DND-41 (cell line): ENCODE measurements at regions not wholly inside any gene's neighbourhood (a gene's known extent, or its start where the extent isn't known, plus 50 kb on each side); places are given as distances from the start of the nearest gene placed in this dataset.

ENCODE experiments used
- EZH2 ChIP-seq: IDR thresholded peaks from 3 replicates; pipeline ENCODE4 v1.6.1; 2012; ENCODE audit warnings: borderline replicate concordance, low read depth, mild to moderate bottlenecking, moderate library complexity, low read length, inconsistent platforms; ENCODE audit not compliant: severe bottlenecking
- TF ChIP-seq, protein P1 (sequence below): IDR thresholded peaks from 2 replicates; pipeline ENCODE4 v1.5.1; 2012; ENCODE audit warnings: borderline replicate concordance, low read length, moderate library complexity, mild to moderate bottlenecking; ENCODE audit not compliant: poor library complexity, severe bottlenecking; ENCODE audit errors: extremely low read depth

DNA sequence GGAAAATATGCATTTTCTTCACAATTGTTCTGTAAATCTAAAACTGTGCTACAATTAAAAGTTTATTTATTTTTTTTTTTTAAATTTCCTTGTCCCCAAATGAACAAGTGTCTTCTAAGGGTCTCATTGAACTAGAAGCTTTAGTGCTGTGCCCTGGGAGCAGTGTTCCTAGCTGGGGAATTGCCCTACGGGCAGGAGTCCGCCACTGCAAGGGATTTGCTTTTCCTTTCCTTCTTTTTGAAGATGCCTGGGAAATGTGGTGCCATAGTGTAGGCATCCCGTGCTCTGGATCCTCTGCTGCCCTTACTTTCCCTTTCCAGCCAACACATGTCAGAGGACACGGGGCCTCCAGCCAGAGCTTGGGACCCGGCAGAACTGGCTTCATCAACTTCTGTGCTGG lies 177.1 kb upstream of the CTBP2 start:
- no peak for TF ChIP-seq EZH2
- TF ChIP-seq, protein P1, sequence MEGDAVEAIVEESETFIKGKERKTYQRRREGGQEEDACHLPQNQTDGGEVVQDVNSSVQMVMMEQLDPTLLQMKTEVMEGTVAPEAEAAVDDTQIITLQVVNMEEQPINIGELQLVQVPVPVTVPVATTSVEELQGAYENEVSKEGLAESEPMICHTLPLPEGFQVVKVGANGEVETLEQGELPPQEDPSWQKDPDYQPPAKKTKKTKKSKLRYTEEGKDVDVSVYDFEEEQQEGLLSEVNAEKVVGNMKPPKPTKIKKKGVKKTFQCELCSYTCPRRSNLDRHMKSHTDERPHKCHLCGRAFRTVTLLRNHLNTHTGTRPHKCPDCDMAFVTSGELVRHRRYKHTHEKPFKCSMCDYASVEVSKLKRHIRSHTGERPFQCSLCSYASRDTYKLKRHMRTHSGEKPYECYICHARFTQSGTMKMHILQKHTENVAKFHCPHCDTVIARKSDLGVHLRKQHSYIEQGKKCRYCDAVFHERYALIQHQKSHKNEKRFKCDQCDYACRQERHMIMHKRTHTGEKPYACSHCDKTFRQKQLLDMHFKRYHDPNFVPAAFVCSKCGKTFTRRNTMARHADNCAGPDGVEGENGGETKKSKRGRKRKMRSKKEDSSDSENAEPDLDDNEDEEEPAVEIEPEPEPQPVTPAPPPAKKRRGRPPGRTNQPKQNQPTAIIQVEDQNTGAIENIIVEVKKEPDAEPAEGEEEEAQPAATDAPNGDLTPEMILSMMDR, result no peak
